HG02870 (cell line): ENCODE measurements at regions not wholly inside any gene's neighbourhood (a gene's known extent, or its start where the extent isn't known, plus 50 kb on each side); places are given as distances from the start of the nearest gene placed in this dataset.
A peak's percentile ranks its signal among the peaks of the same experiment; 100 is the strongest.
"Not testable (repeated sequence)": the region's sequence is repeated elsewhere in the genome, so short reads cannot be mapped to it uniquely, and the experiment has no call there.

ENCODE experiments used
- ATAC-seq: cut with Tn5 transposase; IDR thresholded peaks from one replicate; pipeline ENCODE4 v1.9.1; 2021; ENCODE audit warnings: mild to moderate bottlenecking, moderate library complexity; ENCODE audit not compliant: unreplicated experiment

DNA sequence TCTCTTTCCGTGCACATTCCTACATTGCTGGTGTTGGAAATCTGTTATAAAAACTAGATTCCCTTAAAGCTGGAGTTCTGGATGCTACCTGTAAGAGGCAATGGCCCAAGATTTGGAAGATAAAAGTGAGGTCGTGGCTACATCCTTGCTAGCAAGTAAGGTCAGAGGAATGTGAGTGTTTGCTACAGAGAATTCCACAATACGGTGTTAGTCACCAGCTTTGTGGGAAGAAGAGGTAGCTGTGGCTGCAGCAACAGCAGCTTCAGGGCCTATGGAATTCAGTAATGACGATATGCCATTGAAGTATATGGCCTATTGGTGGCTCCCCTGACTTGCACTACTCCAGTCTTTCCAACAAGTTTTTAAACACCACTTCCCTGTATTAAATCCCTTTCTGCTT lies 227.7 kb upstream of the TMEM260 start:
- no peak for ATAC-seq

DNA sequence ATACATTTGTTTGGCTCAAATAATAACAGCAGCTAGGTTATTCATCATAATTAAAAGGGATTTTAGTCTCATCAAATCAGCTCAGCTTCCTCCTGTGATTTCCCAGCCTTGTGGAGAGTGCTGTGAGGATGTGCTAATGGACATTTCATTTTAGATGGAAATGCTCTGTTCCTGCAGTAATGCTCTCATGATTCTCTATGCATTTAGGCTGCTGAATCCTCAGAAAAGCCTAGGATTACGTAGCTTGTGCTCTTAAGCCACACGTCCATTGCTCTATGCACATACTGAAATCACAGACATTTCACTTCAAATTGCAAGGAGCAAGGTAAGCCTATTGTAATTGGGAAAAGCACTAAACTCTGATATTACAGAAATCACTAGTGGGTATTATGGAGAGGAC lies 226.6 kb upstream of the TMEM260 start:
- ATAC-seq, result no peak

DNA sequence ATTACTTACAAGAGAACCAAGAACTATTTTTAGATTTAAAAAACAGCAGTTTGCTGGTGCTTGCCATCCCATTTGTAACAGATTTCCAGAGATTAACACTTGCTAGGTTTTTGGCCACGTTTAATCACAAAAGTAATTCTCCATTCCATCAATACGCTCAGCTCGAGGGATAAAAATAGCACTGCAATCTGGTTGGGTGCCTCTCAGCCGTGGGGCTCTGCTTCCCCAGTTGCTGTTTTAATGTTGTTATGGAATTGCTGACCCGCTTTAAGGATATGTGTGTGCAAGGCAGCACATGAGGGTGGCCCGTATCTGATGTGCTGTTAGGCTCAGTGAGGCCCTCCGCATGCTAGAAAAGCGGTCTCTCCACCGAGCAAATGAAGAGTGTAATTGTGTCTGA lies 222.2 kb upstream of the TMEM260 start:
- ATAC-seq, result no peak

DNA sequence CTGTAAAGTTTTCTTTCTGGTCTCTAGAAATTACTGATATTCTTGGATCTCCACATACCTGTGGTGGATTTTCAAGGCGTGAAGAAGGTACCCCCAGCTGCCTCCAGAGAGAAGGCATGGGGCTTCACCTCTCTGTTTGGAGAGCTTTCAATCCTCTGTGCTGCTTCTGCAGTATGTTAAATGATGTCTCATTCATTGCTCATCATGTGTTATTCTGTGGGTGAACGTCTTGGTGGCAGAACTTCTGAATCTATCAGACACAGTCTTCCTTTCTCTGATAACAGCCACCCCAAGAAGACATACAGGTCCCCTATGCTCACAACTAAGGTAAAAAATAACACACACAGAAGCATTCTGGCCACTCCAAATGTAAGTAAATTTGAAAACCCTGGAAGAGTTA lies 221.3 kb upstream of the TMEM260 start:
- no peak for ATAC-seq

DNA sequence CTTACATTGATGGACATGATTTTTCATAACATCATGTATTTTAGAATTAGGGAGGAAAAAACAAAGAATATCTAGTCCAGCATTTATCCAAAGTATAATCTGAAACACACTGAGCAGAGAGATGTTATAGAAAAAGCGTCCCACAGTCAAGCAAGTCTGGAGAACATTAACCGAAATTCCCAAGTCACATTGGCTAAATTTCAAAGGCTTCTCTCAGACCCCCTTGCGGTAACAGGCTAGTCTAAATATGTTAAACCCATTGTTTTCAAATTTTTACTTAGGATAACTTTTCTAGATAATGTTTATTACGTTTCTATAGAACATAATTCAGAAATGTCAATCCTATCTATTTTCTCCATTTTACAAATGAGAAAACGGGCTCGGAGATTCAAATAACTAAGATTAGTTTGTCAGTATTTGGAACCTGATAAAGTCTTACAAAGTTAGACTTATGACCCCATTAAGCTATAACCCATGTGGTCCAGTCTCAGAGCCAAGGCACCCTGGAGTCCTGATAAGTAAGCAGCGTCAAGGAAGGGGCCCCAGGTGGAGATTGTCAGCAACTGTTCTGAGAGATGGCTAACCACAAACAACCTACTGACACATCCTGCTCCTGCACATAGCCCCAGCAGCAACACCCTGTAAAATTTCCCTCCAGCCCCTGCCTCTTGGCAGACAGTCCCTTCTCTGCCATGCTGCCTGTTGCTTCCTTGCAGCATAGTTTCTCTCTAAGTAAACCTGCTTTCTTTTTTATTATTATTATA lies 220.6 kb upstream of the TMEM260 start:
- peak; percentile 98 for ATAC-seq

DNA sequence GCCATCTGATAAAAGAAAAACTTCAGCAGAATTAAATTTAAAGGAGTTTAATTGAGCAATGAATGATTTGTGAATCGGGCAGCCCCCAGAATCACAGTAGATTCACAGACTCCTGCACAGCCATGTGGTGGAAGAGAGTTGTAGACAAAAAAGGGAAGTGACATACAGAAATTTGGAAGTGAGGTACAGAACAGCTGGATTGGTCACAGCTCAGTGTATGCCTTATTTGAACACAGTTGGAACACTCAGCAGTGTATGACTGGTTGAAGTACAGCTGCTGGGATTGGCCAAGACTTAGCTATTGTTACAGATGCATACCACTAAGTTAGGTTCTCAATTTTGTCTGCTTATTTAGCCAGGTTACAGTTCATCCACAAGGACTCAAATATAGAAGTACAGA lies 213.9 kb upstream of the TMEM260 start:
- not testable (repeated sequence) for ATAC-seq

DNA sequence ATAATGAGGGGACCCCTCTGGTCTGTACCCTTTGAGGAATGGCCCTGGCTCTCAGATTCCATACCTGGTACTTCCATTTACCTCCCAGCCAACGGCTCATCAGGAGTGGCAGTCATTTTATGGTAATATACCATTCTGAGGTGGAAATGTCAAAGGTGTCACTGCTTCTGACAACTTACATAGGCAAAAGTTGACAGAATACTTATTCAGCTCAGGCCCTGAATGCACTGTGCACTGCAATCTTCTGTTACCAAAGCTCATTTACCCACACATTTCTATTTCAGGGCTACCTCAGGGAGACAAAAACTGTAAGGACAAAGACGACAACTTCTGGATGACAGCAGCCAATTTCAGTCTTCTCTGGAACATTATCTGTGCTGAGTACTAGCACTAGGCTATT lies 212.2 kb upstream of the TMEM260 start:
- ATAC-seq, result no peak

DNA sequence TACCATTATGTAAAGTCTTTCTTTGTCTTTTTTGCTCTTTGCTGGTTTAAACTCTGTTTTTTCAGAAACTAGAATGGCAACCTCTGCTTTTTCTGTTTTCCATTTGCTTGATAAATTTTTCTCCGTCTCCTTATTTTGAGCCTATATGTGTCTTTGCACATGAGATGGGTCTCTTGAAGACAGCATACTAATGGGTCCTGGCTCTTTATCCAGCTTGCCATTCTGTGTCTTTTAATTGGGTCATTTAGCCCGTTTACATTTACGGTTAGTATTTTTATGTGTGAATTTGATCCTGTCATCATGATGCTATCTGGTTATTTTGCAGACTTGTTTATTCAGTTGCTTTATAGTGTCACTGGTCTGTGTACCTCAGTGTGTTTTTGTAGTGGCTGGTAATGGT lies 207.9 kb upstream of the TMEM260 start:
- no peak for ATAC-seq

DNA sequence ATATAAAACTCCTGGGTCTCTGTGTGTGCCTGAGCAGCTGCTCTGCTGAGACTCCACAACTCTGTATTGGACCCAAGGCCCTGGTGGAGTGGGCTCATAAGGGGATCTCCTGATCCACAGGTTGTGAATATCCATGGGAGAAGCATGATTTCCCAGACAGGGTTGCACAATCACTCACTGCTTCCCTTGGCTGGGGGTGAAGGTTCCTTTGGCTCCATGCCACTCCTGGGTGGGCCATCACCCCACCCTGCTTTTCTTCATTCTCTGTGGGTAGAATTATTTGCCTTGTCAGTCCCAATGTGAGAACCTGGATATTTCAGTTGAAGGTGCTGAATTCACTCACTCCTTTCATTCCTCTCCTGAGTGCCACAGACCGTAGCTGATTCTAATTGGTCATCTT lies 205.2 kb upstream of the TMEM260 start:
- ATAC-seq, result no peak

DNA sequence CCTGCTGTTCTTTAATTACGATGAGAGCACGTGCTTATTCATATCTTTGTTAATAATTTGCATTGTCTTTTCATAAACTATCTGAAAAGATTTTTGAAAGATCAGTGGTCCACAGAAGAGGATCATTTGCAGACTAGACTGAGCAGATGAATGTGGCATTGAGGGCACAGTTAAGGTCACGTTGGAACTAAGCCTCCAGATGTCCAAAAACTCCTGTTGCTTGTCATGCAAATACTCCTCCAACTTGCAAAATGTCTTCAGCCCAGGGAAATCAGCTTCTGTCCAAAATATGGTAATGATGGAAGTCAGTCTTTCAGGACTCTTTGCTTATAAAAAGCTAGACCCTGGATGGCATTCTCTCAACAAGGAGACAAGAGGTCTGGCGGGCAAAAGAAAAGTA lies 201.6 kb upstream of the TMEM260 start:
- no peak for ATAC-seq

DNA sequence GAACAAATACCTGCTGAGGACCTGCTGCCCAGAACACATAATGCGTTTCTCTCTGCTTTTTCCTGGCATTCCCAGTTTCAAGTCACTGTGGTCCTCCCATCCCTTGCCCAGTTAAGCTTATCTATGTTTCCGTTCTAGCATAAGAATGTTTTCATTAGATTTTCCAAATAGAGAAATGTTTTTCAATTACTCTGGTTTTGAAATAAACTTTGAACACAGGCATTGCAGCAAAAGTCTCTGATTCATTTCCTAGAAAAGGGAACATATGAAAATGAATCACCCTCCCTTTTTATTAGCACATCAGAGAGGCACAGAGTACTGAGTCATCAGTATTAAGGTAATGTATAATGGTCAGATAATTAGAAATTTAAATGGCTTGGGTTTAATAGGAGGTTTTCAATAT lies 201.1 kb upstream of the TMEM260 start:
- ATAC-seq, result no peak

DNA sequence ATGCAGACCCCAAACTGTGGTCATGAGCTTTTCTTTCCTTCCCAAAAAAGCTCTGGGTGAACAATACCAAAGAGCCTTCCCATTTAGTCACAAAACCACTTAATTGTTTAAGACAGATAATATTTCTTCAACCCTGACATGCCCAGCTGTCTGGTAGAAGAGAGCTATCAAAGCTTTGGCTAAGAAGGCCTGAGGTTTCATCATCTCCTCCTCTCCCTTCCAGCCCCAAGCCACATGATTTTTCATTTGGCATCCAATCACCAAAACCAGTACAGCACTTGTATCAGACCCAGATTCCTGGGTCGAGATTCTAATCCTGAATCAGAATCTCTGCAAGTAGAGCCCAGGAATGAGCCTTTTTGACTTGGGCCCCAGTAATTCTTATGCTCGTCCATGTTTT lies 199.6 kb upstream of the TMEM260 start:
- ATAC-seq, result no peak

DNA sequence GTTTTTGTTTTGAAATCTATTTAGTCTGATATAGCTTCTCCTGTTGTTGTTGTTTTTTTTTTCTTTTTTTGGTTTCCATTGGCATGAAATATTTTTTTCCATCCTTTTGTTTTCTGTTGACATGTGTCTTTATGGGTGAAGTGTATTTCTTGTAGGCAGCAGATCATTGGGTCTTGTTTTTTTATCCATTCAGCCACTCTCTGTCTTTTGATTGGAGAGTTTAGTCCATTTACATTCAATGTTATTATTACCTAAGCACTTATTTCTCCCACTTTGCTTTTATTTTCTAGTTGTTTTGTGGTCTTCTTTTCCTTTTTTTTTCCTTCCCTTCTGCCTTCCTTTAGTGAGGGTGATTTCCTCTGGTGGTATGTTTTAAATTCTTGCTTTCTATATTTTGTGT lies 193.6 kb upstream of the TMEM260 start:
- ATAC-seq, result no peak

DNA sequence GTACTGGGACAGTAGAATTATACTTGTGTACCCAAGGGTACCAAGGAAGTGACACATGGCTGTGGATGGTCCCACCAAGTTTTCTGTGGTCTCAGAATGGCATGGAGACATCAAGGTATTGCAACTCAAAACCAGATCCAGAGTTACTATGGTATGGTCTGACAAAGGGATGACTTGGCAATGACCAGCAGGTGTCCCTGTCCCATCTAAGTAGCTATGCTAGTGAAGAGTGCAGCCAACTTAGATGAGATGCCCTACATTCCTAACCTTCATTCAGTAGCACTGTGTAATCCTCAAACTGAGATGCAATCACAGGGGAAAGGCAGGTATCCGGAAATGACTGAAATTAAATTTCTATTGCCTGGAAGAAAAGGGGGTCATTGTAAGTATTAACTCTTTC lies 188.7 kb upstream of the TMEM260 start:
- no peak for ATAC-seq

DNA sequence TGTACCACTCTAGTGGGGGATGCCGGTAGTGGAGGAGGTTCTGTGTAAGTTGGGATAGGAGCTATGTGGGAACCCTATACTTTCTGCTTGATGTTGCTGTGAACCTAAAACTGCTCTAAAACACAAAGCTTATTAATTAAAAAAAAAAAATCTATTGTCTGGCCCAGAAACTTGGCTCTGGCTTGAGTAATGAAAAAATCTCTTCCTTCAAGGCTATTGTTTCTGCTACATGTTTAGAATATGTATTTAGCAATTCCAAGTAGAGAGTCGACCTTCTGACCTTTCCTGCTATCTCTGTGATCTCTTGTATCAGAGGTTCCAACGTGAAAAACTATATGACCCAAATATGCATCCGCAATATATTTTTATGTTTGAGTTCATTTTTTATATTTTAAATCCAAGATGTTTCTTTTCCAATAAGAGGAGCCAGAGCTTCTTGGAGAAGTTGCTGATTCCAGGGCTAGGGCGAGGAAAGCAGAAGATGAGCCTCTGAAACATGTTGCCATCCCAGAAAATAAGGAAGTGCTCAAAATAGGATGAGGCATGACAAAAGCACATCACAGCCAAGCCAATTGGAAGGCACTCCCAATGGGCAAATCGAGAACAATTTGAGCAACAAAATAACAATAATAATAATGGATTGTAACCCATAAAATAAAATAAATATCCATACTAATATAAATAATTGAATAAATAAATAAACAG lies 184.6 kb upstream of the TMEM260 start:
- no peak for ATAC-seq

DNA sequence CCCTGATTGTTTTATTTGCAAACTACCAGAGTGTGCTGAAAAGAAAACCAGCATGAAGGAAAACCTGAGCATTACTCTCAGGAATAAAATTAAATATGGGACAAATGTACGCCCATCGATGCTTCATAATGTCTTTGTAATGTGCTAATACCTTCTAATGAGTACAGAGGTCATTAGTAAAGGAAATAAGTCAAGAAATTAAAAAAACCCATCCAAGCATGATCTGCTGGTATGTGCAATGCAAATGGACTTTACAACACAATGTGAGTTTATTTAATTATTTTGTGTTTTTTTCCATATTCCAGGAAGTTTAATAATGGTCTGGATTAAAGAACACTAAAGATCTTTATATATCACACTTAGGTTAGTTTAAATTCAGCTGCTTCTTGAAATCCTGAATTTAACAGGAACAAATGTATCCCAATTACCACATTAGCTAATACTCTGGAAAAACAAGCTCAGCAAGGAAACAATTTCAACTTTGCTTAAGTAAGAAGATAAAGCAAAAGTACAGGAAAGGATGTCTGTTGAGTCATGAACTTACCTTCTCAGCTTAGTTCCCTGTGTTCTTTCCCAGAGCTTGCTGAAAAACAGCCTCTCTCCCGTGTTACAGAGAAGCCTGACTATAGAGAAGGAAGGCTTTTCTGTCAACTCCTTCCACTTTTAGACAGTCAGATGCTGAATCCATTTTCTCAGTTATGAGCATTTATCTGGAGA lies 179.3 kb upstream of the TMEM260 start:
- ATAC-seq, result no peak

DNA sequence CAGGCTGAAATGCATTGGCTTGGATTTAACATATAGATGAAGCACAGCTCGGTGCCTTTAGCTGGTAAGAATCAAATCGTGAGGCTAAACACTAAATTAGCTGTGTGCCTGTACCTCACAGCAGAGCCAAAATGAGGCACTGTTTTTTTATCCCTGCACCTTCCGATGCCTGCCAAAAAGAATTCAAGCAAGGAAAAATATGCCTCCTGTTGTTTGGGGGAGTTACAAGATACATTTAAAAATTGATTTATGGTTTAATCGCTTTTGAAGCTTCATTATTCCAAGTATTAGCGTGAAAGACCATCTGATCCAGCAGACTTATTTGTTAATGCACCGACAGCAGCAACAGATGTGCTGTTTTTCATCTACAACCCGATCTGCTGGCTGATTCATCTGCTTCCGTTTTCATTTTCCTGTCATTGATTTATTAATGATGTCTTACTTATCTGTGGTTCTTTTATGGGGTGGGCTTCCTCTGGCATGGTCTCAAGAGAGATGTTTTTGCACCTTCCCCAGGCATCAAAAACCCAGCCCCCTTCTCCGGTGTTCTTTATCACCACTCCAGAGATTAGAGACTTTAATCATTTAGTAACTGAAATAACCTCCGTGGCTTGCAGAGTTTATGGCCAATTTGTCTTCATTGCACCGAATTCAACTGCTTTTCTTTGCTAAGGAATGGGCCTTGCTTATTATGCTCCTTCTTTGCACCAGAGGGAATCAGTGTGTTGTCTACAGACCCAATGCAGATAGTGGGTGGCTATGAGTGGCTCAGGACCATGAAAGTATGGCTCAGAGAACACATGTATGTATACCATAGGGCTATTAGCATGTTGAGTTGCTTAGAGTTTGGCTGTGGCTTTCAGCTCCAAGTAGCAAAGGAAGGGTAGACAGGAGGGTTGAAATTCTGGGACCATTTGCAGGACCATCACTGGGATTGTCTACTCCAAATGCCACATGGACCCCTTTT lies 166.8 kb upstream of the TMEM260 start:
- ATAC-seq, result no peak

DNA sequence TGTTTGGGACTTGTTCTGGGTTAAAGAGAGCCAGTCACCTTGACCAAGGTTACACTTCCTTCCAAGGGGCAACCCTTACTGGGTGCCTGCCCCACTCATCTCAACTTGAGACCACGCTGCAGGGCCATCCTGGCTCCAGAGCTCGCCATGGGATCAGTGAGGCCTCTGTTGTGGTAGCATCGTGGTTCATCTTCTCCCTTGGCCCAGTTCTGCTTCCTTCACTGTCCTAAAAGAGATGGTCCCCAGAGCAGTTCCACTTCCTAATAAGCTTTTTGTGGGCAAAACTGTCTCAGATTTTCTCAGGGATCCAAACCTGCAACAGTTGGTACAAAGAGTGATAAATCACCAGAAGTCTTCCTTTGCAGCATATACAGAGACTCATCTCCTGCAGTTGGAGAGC lies 165.9 kb upstream of the TMEM260 start:
- ATAC-seq, result no peak

DNA sequence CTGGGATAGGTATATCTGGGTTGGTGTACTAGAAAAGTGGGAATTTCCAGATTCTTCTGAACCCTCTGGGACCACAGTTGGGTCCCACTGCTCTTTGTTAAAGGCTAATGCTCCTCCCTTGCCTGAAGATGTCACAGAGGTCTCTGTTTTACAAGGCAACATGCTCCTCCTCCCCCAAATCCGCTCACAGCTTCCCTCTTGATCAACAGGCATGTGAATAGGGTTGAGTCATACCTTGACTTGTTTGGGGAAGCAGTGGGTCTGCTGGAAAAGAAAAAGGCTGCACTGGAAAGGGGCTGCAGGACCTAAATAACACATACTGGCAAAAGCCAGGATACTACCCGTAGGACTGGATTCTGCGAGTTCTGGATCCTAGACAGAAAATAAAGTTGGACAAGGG lies 165.4 kb upstream of the TMEM260 start:
- ATAC-seq, result no peak

DNA sequence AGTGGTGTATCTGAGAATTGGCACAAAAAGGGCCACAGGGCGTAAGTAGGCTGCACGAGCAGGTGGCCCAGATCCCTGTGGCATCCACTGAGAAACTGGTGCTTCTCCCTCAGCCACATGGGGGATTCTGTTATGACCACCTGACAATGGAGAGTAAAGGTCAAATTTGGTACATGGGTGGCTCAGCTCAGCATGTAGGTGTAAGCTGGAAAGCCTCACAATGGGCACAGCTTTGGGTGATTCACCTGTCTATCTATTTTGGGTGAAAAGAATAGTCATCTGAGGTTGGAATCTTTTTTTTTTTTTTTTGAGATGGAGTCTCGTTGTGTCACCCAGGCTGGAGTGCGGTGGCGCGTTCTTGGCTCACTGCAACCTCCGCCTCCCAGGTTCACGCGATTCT lies 163.4 kb upstream of the TMEM260 start:
- no peak for ATAC-seq

DNA sequence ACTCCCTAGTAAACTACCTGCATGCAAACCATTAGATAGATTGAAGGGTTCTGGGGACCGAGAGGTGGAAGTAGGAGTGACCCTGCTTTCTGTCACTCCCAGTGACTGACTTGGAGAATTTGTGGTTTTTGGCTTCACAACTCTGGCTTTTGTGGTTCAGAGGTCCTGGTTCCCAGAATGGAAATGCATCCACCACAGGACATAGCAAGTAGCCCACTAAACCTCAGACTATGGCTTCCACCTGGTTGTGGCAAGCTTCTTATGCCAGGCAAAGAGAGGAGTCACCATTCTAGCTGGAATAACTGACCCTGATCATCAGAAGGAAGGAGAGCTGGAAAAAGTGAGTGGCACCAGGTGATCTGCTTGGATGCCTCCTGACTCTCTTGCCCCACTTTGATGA lies 162.4 kb upstream of the TMEM260 start:
- ATAC-seq, result no peak
